22Rv1 (cell line): ENCODE measurements at regions not wholly inside any gene's neighbourhood (a gene's known extent, or its start where the extent isn't known, plus 50 kb on each side); places are given as distances from the start of the nearest gene placed in this dataset.

Source experiments
- H3K27ac ChIP-seq: fragments of 450-650 bp; 2 replicates; pipeline ENCODE4 v1.5.1; 2017
- ZFX ChIP-seq: fragments of 450-650 bp; IDR thresholded peaks from 2 replicates; pipeline ENCODE4 v1.6.1; 2017; ENCODE audit warnings: antibody characterized with exemption, borderline replicate concordance
- TF ChIP-seq, protein P1 (sequence below): fragments of 450-650 bp; IDR thresholded peaks from 2 replicates; pipeline ENCODE4 v1.5.1; 2017; ENCODE audit warnings: mild to moderate bottlenecking

DNA sequence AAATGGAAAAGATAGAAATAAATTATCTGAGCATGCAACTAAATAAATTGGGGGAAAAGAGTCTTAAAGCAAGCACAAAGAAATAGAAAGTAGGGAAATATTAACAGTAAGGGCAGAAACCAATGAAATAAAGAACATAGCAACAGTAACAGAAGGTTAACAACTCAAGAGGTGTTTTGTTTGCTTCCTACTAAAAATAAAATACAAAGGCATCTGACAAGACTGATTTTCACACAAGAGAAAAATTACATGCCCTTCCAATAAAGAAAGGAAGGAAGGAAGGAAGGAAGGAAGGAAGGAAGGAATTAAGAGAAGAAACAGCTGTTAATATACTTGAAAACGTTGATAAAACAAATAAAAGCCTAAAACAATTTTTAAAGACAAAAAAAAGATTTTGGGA lies 240.2 kb downstream of the SEC16B start:
- TF ChIP-seq ZFX: no peak
- TF ChIP-seq, protein P1, sequence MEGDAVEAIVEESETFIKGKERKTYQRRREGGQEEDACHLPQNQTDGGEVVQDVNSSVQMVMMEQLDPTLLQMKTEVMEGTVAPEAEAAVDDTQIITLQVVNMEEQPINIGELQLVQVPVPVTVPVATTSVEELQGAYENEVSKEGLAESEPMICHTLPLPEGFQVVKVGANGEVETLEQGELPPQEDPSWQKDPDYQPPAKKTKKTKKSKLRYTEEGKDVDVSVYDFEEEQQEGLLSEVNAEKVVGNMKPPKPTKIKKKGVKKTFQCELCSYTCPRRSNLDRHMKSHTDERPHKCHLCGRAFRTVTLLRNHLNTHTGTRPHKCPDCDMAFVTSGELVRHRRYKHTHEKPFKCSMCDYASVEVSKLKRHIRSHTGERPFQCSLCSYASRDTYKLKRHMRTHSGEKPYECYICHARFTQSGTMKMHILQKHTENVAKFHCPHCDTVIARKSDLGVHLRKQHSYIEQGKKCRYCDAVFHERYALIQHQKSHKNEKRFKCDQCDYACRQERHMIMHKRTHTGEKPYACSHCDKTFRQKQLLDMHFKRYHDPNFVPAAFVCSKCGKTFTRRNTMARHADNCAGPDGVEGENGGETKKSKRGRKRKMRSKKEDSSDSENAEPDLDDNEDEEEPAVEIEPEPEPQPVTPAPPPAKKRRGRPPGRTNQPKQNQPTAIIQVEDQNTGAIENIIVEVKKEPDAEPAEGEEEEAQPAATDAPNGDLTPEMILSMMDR: no peak
- H3K27ac ChIP-seq: no peak overlapping the region

DNA sequence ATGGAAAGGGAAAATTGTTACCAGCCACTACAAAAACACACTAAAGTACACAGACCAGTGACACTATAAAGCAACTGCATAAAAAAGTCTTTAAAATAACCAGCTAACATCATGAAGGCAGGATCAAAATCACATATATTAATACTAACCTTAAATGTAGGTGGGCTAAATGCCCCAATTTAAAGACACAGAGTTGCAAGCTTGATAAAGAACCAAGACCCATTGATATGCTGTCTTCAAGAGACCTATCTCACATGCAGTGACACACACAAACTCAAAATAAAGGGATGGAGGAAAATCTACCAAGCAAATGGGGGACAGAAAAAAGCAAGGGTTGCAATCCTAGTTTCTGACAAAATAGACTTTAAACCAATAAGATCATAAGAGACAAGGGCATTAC lies 246.3 kb downstream of the SEC16B start:
- H3K27ac ChIP-seq: no peak overlapping the region
- no peak for TF ChIP-seq ZFX
- TF ChIP-seq, protein P1: no peak

DNA sequence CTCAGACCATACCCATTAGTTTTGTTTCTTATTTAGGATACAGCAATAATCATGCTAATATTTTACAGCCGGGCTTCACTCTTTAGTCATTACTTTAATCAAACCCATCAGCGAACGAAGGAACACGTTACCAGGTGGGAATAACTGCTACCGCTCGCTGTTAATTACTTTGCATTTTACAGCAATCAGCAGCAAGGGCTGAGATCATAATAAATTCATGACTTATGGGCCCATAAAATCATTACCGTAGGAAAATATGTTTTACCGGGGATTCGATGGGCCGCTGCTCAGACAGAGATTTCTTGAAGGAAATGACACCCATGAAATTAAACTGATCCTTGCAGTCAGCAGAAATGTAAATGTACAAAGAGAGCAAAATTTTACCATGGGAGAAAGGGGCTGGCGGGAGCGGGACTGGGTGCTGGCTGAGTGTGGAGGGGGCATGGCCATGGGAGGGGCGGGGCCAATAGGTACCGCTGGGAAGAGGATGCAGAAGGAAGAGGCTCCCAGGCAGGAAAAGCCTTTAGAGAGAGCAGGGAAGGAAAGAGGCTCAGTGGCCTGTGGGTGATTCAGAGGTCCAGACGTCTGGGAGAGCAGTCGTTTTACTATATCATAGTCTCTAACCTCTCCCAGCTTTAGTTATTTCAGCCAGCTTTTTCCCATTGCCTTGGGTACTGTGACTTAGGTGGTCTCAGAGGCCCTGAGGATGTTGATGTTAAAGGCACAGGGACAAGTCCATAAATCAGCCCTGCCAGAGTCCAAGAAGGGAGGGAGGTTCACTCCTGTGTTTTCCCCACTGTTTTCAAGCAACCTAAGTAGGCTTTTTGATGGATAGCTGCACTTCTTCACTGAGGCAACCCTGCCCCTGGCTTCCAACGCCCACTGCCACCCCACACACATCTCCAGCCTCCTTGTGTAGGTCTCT lies 258.9 kb downstream of the SEC16B start:
- TF ChIP-seq, protein P1: no peak
- no peak for TF ChIP-seq ZFX
- H3K27ac ChIP-seq: no peak overlapping the region

DNA sequence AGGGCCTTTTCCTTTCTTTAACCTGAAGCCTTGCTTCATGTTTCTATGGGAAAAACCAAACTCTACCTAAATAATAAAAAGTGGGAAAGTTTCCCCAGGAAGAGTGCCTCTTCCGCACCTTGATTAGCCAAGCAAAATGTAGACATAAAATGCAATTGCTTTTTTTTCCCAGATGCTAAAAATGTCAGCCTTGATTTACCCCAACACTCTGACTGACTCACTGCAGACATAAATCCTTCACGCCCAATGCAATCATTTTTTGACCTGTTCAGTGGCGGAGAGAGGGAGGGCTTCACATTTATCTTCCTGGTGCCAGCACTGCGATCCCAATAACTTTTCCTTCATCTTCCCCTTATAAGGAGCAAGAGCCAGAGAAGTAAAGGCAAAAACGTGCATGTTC lies 261.5 kb downstream of the SEC16B start:
- H3K27ac ChIP-seq: no peak overlapping the region

DNA sequence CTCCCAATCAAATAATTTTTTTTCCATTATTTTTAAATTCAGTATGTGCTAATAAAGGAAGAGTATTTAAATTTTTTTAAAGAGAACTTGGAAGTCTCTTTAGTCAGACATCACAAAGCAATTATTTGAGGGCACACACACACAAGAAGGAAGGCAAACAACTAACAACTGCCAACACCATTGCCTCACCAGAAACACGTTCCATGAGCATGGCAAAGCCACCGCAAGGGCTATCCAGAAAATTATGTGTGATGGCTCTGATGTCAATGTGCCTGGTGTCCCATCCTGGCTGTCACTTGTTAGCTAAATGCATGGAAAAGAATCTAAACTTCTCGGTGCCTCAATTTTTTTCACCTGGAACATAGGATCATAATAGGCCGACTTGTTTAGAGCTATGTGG lies 262.9 kb downstream of the SEC16B start:
- no peak for TF ChIP-seq ZFX
- TF ChIP-seq, protein P1: no peak
- no peak overlapping the region for H3K27ac ChIP-seq

More for the DNA sequence above, 261.5 kb downstream of the SEC16B start:
- TF ChIP-seq ZFX: no peak

DNA sequence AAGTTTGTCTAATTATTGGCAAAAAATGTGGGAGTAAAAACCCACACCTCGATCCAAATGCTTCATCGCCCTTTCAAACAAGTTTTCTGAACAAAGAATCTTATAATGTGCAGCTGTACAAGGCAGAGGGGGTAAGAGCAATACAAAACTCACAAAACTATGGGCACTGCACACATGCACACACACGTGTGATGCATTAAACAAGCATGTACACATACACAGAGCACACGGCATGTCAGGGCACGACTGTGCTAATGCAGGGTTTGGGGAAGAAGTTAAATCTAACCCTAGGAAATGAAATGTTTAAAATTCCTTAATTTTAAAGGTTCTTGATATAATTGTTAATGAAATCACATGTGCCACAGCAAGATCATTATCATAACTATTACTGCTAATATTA lies 264.0 kb downstream of the SEC16B start:
- no peak for TF ChIP-seq ZFX
- TF ChIP-seq, protein P1: no peak
- H3K27ac ChIP-seq: no peak overlapping the region

DNA sequence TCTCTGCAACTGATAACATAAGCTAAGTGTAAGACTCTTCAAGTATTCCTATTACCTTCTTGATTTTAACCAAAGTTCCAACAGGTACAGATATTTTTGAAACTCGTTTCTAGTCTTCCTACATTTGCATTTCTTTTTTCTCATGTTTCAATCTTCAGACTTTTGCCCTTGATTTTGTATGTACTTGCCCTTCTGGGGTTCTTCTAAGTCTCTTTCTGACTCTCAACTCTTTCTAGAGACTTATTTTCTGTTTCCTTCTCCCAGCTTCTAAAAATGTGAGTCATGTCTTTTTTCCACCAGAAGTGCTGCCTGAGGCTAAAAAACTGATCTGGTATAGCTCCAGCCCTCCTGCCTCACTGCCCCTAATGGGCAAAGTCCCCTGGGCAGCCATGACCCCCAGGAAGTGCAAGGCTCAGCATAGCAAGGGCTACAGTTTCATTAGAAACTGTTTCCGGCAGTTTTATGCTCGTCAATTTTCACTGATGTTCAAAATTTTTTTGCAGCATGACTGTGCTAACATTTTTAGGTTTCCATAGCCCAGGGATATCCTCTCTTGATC lies 265.9 kb downstream of the SEC16B start:
- TF ChIP-seq, protein P1: no peak
- TF ChIP-seq ZFX: no peak
- no peak overlapping the region for H3K27ac ChIP-seq
